Lung microvascular endothelial cell (primary cell): ENCODE measurements at regions not wholly inside any gene's neighbourhood (a gene's known extent, or its start where the extent isn't known, plus 50 kb on each side); places are given as distances from the start of the nearest gene placed in this dataset.

Source experiments
- DNase-seq, 2 donors: peaks; one replicate each; pipeline versions ENCODE4 v3.0.0 to v3.0.0-alpha.2; 2010; ENCODE audit warnings: low read depth in 2 of 2

GRCh38 chr4:77367638-77368037 lies 210.6 kb downstream of the CCNG2 start:
- DNase-seq: no peak

- no peak for DNase-seq
These were observed 215.4 kb downstream of the CCNG2 start for GRCh38 chr4:77372375-77372774.

- no peak for DNase-seq
These were observed 219.0 kb downstream of the CCNG2 start for GRCh38 chr4:77375866-77376607.

GRCh38 chr4:77376788-77377460 lies 219.9 kb downstream of the CCNG2 start:
- DNase-seq: no peak

- no peak for DNase-seq
These were observed 221.5 kb upstream of the CXCL13 start for GRCh38 chr4:77384094-77384493.

GRCh38 chr4:77385124-77385969 lies 220.3 kb upstream of the CXCL13 start:
- DNase-seq: peak; percentile 71 to 74

GRCh38 chr4:77393996-77394395 lies 211.6 kb upstream of the CXCL13 start:
- DNase-seq: no peak

GRCh38 chr4:77395481-77395880 lies 210.1 kb upstream of the CXCL13 start:
- no peak for DNase-seq

- DNase-seq: no peak
These were observed 207.4 kb upstream of the CXCL13 start for GRCh38 chr4:77398256-77398655.

GRCh38 chr4:77399831-77400230 lies 205.8 kb upstream of the CXCL13 start:
- no peak for DNase-seq

- no peak for DNase-seq
These were observed 191.9 kb upstream of the CXCL13 start for GRCh38 chr4:77413766-77414165.

GRCh38 chr4:77415689-77416088 lies 189.9 kb upstream of the CXCL13 start:
- DNase-seq: no peak

- DNase-seq: peak; percentile 10 to 15
These were observed 187.3 kb upstream of the CXCL13 start for GRCh38 chr4:77418333-77418732.

GRCh38 chr4:77430847-77431246 lies 174.8 kb upstream of the CXCL13 start:
- DNase-seq: no peak

GRCh38 chr4:77431546-77431945 lies 174.1 kb upstream of the CXCL13 start:
- no peak for DNase-seq

- no peak for DNase-seq
These were observed 172.8 kb upstream of the CXCL13 start for GRCh38 chr4:77432717-77433417.

- DNase-seq: peak; percentile 60 to 62
These were observed 172.2 kb upstream of the CXCL13 start for GRCh38 chr4:77433418-77433733.

GRCh38 chr4:77434299-77435092 lies 171.1 kb upstream of the CXCL13 start:
- DNase-seq: no peak

GRCh38 chr4:77437079-77437478 lies 168.5 kb upstream of the CXCL13 start:
- DNase-seq: no peak

- no peak for DNase-seq
These were observed 167.1 kb upstream of the CXCL13 start for GRCh38 chr4:77438549-77438948.

- no peak for DNase-seq
These were observed 161.7 kb upstream of the CXCL13 start for GRCh38 chr4:77443941-77444340.
